HG02938 (cell line): ENCODE measurements at regions not wholly inside any gene's neighbourhood (a gene's known extent, or its start where the extent isn't known, plus 50 kb on each side); places are given as distances from the start of the nearest gene placed in this dataset.

ENCODE experiments used
- ATAC-seq: cut with Tn5 transposase; IDR thresholded peaks from one replicate; pipeline ENCODE4 v1.9.1; 2021; ENCODE audit warnings: mild to moderate bottlenecking, moderate library complexity; ENCODE audit not compliant: unreplicated experiment

GRCh38 chr4:3343358-3343757 is 50.5 kb downstream of the RGS12 start:
- no peak for ATAC-seq

DNA sequence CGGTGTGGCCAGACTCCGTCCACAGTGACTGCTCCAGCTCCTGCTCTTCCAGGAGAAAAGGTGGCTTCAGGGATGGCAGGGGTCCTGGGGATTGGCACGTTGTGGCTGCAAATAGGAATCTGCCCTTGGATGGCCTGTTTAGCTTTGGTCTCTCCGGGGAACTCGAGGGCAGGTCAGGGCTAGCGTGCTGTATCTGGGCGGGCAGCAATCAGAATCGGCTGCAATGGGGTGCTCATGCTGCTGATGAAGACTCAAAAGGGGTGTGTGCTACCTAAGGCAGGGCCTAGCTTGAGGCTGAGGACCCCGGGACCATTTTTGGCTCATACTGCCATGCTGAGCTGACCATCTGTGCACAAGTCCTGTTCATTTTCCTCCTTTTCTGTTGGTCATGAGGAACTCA is 51.3 kb downstream of the RGS12 start:
- ATAC-seq = no peak

- no peak for ATAC-seq
Observed at GRCh38 chr4:3344596-3344995, 51.8 kb downstream of the RGS12 start.

- no peak for ATAC-seq
Observed at GRCh38 chr4:3345384-3345783, 52.6 kb downstream of the RGS12 start.

DNA sequence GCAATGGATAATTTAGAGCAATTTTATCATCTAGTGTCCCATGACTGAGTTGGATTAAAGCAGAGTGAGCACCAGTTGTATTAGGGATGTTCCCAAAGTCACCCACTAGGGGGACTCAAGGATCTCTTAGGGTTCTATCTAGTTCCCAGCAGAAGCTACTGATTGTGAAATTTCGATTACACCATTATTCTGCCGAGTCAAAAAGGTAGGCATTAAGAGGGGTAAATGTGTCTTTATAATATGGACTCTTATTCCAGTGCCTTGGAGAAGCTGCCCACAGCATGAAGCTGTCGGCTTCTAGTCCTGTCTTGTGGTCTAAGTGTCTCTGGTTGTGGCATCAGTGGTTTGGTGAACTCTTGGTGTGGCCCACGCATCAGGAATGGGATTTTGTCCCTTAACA is 53.3 kb downstream of the RGS12 start:
- peak; percentile 58 for ATAC-seq

DNA sequence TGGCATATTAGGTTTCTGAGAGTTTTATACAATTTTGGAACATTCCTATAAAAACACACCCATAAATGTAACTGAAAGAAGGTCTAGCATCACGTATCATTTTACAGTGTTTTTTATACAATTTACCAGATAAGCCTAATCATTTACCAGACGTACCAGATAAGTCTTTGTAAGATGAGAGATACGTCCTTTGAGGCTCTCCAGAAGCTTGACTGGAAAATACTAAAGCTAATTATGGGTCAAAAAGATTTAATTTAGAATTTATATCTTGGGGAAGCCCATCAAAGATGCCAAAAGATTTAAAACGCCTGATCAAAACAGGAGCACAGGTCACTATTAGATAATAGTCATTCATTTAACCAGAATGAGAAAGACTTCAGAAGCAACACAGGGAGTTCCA is 55.0 kb downstream of the RGS12 start:
- ATAC-seq = no peak

GRCh38 chr4:3348621-3349020 is 55.8 kb downstream of the RGS12 start:
- no peak for ATAC-seq

GRCh38 chr4:3349116-3349515 is 56.3 kb downstream of the RGS12 start:
- no peak for ATAC-seq

DNA sequence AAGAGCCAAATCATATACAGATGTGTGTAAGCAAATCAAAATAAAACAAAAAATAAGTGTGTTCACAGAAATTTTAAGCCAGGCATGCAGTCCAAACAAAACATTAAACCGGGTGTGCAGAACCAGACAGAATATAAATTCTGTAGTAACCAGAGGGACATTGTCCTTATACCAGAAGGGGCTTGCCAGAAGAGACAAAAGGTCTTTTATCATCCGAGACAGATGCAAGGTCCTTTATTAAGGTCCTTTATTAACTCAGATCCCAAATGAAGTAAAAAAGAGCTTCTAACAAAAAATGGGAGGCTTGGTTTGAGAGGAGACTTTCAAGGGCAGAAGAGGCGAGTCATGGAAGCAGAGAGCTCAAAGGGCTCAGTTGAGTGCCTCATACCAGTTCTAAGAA is 59.2 kb downstream of the RGS12 start:
- ATAC-seq = no peak

DNA sequence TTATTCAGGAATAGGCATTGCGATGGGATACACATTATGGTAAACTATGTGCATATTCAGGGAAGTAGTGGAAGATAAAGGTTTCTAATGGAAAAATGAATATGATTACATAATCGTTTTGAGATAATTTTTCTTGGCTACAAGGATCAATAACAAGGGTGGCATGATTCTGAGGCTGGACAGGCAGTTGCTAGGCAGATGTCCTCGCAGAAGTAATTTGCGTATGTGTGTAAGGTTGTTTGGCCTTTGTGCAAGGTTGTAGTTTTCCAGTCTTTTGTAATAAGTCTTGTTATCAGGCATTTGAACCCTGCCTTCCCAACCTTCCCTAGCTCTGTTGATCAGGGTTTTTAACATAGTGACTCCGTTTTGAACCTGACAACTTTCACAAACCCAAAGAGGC is 59.7 kb downstream of the RGS12 start:
- no peak for ATAC-seq

DNA sequence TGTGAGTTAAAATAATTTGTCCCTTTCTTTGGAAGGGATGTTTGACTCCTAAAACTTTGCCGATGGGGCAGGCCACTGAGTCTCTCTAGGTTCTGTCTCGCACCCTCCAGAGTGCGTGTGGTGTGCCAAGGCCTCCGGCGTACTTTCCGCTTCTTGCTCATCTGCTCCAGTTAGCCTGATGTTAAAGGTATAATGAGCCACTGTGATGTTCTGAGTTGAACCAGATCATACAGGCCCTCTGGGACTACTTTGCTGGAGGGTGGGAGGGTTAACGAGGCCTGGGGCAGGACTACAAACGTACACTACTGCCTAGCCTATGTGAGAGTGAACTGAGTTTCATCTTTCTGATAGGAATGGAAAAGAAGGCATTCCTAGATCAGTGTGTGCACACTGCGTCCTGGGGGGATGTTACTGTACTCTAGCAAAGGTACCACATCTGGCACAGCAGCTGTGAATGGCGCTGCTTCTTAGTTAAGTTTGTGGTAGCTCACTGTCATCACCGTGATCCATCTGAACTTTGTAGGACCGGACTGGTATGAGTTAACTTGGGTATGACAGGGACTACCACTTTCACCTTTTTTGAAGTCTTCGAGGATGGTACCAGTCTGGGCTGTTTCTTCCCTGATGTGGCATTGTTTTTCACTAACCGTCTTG is 60.2 kb downstream of the RGS12 start:
- ATAC-seq = no peak

GRCh38 chr4:3353752-3354454 is 61.1 kb downstream of the RGS12 start:
- no peak for ATAC-seq

DNA sequence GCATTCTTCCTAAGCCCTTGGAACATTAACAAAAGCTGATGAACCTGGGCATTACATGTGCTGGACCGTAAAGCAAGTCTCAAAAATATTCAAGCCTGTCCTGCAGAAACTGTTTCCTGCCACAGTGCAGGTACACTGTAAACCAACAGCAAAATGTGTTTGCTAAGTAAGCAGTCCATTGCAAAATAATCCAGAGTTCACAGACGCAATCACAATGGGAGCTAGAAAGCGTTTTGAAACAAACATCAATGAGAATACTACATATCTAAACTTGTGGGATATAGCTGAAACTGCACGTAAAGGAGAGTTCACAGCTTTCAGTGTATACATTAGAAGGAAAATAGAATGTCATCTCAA is 61.6 kb downstream of the RGS12 start:
- ATAC-seq = no peak

DNA sequence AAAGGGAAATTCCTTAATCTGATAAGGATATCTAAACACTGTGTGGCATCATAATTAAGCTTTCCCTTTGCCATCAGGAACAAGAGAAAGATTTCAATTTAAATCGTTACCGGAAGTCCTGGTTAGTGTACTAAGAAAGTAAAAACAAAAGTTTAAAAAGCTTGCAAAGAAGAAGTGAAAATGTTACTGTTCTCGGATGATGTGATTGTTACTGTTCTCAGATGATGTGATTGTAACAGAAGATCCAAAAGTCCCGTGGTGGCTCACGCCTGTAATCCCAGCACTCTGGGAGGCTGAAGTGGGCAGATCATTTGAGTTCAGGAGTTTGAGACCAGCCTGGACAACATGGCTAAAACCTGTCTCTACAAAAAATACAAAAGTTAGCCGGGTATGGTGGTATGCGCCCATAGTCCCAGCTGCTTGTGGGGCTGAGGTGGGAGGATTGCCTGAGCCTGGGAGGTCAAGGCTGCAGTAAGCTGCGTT is 62.5 kb downstream of the RGS12 start:
- peak; percentile 94 for ATAC-seq

- no peak for ATAC-seq
Observed at GRCh38 chr4:3358656-3359055, 65.8 kb downstream of the RGS12 start.

- no peak for ATAC-seq
Observed at GRCh38 chr4:3360777-3361176, 68.0 kb downstream of the RGS12 start.

DNA sequence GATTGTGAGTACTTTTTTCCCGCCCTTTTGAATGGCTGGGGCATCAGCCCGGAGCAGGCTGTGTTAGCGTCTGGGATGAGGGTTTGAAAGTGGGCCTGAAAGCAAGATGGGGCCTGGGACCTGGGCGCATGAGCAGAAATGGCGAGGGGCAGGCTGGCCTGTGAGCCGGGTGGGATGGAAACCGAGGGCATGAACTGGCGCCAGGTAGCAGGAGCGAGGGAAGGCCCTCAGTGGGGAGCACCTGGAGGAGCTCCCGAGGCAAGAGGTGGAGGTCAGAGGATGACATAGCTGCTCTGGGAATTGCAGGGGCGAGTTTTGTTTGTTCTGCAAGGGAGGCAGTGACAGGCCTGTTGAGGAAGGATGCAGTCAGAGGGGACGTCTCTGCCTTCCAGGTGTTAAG is 68.6 kb downstream of the RGS12 start:
- no peak for ATAC-seq

- no peak for ATAC-seq
Observed at GRCh38 chr4:3361896-3362295, 69.1 kb downstream of the RGS12 start.

- no peak for ATAC-seq
Observed at GRCh38 chr4:3362431-3363287, 69.8 kb downstream of the RGS12 start.

- no peak for ATAC-seq
Observed at GRCh38 chr4:3363411-3364141, 70.8 kb downstream of the RGS12 start.

GRCh38 chr4:3364199-3364598 is 71.4 kb downstream of the RGS12 start:
- ATAC-seq = no peak
